Kidney epithelial cell (primary cell): ENCODE measurements at regions not wholly inside any gene's neighbourhood (a gene's known extent, or its start where the extent isn't known, plus 50 kb on each side); places are given as distances from the start of the nearest gene placed in this dataset.

Source experiments
- DNase-seq: peaks from one replicate; pipeline ENCODE4 v3.0.0-alpha.2; 2010; ENCODE audit warnings: low read depth
- H3K27me3 ChIP-seq: 2 replicates; pipeline ENCODE4 v1.6.0; 2011; ENCODE audit warnings: low read length; ENCODE audit not compliant: control insufficient read depth, insufficient read depth
- H3K36me3 ChIP-seq: 2 replicates; pipeline ENCODE4 v1.5.1; 2011; ENCODE audit warnings: low read length; ENCODE audit not compliant: control insufficient read depth, insufficient read depth
- H3K4me3 ChIP-seq: 2 replicates; pipeline ENCODE4 v1.5.1; 2011; ENCODE audit warnings: low read depth, mild to moderate bottlenecking, control low read depth, low read length
- TF ChIP-seq, protein P1 (sequence below): IDR thresholded peaks from 2 replicates; pipeline ENCODE4 v1.5.1; 2011; ENCODE audit warnings: mild to moderate bottlenecking, moderate library complexity, low read length, control low read depth, inconsistent platforms; ENCODE audit not compliant: insufficient read depth, poor library complexity, severe bottlenecking

DNA sequence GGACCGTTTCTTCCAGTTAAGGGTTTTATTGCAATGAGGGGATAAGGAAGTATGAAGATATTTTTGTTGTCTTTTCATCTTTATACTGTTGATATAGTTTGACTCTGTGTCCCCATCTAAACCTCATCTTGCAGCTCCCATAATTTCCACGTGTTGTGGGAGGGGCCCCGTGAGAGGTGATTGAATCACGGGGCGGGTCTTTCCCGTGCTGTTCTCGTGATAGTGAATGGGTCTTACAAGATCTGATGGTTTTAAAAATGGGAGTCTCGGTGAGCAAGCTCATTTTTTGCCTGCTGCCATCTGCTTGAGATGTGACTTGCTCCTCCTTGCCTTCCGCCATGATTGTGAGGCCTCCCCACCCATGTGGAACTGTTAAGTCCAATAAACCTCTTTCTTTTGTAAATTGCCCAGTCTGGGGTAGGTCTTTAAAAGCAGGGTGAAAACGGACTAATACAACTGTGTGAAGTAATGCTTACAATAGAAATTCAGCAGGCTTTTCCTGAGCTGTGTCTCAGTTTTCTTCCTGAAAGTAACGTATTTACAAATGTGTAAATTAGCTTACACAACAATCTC is 377.3 kb downstream of the SIPA1L2 start:
- DNase-seq, result no peak
- no peak overlapping the region for H3K4me3 ChIP-seq
- H3K27me3 ChIP-seq, result no peaks in the 10 kb centered on the region
- no peaks in the 10 kb centered on the region for H3K36me3 ChIP-seq
- TF ChIP-seq, protein P1, sequence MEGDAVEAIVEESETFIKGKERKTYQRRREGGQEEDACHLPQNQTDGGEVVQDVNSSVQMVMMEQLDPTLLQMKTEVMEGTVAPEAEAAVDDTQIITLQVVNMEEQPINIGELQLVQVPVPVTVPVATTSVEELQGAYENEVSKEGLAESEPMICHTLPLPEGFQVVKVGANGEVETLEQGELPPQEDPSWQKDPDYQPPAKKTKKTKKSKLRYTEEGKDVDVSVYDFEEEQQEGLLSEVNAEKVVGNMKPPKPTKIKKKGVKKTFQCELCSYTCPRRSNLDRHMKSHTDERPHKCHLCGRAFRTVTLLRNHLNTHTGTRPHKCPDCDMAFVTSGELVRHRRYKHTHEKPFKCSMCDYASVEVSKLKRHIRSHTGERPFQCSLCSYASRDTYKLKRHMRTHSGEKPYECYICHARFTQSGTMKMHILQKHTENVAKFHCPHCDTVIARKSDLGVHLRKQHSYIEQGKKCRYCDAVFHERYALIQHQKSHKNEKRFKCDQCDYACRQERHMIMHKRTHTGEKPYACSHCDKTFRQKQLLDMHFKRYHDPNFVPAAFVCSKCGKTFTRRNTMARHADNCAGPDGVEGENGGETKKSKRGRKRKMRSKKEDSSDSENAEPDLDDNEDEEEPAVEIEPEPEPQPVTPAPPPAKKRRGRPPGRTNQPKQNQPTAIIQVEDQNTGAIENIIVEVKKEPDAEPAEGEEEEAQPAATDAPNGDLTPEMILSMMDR, result no peak

GRCh38 chr1:232250838-232251237 is 379.1 kb downstream of the SIPA1L2 start:
- TF ChIP-seq, protein P1, result no peak
- no peaks in the 10 kb centered on the region for H3K27me3 ChIP-seq
- no peaks in the 10 kb centered on the region for H3K36me3 ChIP-seq
- H3K4me3 ChIP-seq, result no peak overlapping the region
- DNase-seq, result no peak

DNA sequence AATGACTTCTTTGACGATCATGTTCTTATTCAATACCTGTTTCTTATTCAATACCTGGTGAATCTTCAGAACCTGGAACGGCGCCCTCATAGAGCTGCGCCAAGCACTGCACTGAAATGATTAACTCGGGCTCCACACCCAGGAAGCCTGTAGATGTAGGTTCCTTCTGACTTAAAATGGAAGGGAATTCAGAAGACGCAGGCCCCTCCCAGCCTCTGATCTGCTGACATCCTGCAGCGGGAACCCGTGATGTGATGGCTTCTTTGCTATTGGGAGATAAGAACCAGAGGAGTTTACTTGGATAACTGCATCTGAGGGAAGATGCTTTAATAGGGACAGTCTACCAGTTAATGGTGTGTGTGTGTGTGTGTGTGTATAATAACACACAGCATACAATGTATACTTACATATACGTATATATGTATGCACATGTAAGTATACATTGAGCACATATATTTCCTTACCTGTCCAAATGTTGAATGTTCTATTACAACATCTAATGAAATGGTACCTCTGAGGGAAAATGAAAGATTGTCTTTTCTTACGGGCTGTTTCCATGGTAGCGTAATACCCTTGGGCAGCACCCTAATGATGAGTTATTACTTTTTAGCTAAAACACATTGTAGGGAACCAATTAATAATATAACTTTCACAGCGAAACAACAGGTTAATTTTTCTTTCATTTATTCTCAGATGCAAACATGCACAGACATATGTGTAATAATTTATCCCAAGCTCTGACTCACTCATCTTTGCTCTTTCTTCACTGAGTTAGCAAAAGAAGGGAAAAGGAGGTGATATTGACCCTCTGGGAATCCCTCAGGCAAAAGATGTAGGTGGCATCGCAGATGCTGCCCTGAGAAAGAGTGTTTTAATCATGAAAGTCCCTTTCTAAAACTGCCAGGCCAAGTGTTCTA is 379.8 kb downstream of the SIPA1L2 start:
- H3K4me3 ChIP-seq, result no peak overlapping the region
- no peak for DNase-seq
- no peaks in the 10 kb centered on the region for H3K27me3 ChIP-seq
- TF ChIP-seq, protein P1, result no peak
- H3K36me3 ChIP-seq, result no peaks in the 10 kb centered on the region

DNA sequence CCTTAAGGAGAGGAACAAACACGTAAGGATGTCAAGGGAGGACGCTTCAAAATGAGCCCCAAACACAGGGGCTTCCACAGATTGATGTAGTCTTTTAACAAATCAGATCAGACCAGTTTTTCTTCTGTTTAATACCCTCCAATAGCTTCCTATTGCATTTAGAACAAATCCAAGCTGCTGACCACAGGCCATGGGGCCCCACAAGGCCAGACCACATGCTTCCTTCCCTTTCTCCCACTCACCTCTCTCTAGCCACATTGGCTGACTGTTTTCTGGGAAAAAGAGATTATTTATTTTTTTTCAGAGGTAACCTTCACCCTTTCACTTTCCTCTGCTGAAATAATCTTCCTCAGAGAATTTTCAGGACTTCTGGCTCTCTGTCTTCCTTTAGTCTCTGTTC is 380.6 kb downstream of the SIPA1L2 start:
- Histone ChIP-seq H3K36me3 (no peaks in the 10 kb centered on the region), H3K4me3 (no peak overlapping the region), H3K27me3 (no peaks in the 10 kb centered on the region)
- TF ChIP-seq, protein P1, result no peak
- DNase-seq, result no peak

GRCh38 chr1:232248276-232248820 is 381.6 kb downstream of the SIPA1L2 start:
- peak; percentile 12 for DNase-seq
- Histone ChIP-seq H3K4me3 (no peak overlapping the region), H3K27me3 (no peaks in the 10 kb centered on the region), H3K36me3 (no peaks in the 10 kb centered on the region)
- TF ChIP-seq, protein P1, result no peak
